ENCODE measurements at regions not wholly inside any gene's neighbourhood (a gene's known extent, or its start where the extent isn't known, plus 50 kb on each side); places are given as distances from the start of the nearest gene placed in this dataset.
"Not testable (repeated sequence)": the region's sequence is repeated elsewhere in the genome, so short reads cannot be mapped to it uniquely, and the experiment has no call there.

DNA sequence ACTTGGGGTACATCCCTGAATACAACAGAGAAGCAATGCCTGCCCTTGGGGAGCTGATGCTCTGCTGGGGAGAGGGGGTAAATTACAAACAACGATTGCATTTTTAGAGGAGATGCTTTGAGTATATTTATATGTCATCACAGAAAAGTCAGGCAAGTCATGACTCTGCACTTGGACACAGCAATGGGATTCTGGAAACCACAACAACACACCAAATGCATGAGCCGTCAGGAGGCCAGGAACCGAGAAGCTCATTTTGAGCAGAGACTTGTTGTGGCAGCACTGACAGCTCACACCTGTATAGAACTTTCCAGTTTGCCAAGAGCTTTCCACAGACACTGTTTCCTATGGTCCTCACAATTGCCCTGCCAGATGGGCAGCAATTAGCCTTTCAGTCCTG, 113.2 kb upstream of the RBPJ start:
- FAIRE-seq (no peak), DNase-seq (ENCODE audit: low spot score) (no peak)

DNA sequence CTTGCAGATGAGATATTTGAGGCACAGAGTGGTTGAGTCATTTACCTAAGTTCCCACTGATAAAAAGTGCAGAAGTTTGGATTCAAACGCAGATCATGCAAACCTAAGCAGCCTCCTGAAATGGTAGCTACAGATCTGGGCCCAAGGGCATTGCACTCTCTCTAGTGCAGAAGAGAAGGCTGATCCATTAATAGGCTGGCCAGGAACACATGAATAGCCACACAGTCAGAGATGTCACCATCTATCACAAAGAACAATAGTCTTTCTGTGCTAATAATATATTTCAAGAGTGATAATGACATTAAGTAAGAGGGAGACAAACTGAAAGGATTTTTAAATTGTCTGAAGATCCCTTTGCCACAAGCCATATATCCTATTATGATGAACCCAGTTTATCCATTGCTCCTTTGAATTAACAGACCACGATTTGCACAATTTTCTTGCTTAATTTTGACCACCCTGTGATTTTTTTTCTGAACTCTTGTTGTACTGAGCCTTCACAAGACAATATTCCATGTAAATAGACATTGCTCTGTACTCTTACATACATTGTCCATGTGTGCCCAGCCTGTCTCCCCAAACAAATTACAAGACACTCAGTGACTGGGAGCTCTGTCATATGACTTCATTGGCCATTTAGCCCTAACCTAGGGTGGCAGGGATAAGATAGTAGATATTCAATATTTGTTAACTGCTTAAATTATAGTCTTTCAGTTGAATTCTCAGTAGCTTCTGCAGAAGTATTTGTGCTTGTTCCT, 112.4 kb upstream of the RBPJ start:
- no peak for FAIRE-seq

DNA sequence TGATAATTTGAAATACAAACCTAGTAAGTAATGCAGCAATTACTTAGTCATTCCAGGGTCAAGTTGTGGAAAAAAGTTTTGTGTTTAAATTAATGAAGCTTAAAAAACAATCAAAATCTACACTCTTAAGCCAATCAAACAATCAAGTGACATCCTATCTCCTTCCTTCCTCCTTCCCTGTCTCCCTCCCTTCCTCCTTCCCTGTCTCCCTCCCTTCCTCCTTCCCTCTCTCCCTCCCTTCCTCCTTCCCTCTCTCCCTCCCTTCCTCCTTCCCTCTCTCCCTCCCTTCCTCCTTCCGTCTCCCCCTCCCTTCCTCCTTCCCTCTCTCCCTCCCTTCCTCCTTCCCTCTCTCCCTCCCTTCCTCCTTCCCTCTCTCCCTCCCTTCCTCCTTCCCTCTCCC, 111.4 kb upstream of the RBPJ start:
- not testable (repeated sequence) for FAIRE-seq; DNase-seq (ENCODE audit: low spot score)

More for the DNA sequence above, 112.4 kb upstream of the RBPJ start:
- DNase-seq (ENCODE audit: low spot score) = no peak

DNA sequence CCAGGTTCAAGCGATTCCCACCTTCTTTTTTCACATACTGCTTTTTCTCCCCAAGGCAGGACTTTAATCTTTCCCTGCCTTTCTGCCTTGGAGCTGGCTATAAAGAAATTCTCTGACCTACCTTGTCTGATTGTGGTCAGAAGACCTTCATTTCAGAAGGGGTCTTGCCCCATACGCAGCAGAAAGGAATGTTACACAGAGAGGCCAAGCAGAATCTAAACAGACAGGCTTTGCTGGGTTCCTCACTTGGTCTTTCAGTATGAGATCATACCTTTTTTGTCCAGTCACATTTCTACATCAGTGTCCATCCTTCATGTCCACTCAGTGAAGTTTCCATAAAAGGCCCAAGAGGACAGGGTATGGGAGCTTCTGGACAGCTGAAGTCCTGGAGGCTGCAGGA, 108.3 kb upstream of the RBPJ start:
- DNase-seq (ENCODE audit: low spot score) (no peak), FAIRE-seq (no peak)

DNA sequence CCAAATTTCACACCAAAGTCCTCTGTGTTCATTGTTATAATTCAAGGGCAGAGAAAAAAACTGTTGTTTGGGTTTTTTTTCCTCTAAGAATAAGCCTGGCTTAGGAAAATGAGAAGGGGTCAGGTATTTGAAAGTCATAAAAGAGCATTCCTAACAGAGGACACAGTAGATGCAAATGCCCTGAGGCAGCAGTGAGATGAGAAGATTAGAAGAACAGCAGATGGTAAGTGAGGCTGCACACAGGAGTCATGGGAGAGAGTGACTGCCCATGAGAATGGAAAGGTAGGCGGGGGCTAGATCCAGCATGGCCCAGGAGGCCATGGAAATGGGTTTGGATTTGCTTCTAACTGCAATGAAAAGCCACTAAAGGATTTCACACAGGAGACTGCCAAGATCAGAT, 107.5 kb upstream of the RBPJ start:
- FAIRE-seq (no peak), DNase-seq (ENCODE audit: low spot score) (no peak)

DNA sequence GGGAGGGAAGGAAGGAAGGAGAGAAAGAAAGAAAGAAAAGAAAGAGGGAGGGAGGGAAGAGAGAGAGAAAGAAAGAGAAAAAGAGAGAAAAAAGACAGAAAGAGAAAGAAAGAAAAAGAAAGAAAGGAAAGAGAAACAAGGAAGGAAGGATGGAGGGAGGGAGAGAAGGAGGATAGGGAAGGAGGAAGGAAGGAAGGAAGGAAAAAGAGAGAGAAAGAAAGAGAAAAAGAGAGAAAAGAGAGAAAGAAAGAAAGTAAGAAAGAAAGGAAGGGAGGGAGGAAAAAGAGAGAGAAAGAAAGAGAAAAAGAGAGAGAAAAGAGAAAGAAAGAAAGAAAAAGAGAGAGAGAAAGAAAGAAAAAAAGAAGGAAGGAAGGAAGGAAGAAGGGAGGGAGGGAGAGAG, 105.8 kb upstream of the RBPJ start:
- FAIRE-seq = no peak
- no peak for DNase-seq (ENCODE audit: low spot score)

DNA sequence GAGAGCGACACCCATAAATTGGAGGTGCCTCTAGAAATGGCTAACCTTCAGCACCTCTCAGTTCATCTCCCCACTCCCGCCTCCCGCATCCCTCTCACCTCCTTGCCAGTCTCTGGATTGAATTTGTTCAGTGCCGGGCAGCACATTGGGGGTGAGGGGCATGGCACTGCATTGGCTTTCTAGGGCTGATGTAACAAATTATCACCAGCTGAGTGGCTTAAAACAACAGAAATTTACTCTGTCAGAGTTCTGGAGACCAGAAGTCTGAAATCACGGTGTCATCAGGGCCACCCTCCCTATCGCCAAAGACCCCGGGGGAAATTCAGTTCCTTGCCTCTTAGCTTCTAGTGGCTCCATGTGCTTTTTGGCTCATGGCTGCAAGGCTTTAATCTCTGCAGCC, 105.1 kb upstream of the RBPJ start:
- no peak for DNase-seq (ENCODE audit: low spot score)
- no peak for FAIRE-seq

DNA sequence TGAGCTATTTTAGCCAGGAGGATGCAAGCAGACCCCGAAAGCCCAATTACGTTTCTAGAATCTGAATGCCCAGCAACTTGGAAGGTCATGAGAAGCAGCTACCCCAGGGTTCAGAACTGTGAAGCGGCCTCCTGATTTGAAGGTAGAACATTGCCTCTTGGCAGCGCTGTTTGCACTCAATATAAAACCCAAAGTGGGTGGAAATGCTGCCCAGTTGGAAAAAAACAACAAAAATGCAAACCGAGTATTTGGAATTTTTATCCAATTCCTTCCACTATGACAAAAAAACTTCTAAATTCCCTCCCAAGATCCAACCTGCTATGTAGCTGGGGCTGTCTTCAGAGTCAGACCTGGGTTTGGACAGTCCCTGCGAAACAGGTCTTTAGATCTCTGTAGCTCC, 103.3 kb upstream of the RBPJ start:
- FAIRE-seq = no peak
- DNase-seq (ENCODE audit: low spot score) = no peak

DNA sequence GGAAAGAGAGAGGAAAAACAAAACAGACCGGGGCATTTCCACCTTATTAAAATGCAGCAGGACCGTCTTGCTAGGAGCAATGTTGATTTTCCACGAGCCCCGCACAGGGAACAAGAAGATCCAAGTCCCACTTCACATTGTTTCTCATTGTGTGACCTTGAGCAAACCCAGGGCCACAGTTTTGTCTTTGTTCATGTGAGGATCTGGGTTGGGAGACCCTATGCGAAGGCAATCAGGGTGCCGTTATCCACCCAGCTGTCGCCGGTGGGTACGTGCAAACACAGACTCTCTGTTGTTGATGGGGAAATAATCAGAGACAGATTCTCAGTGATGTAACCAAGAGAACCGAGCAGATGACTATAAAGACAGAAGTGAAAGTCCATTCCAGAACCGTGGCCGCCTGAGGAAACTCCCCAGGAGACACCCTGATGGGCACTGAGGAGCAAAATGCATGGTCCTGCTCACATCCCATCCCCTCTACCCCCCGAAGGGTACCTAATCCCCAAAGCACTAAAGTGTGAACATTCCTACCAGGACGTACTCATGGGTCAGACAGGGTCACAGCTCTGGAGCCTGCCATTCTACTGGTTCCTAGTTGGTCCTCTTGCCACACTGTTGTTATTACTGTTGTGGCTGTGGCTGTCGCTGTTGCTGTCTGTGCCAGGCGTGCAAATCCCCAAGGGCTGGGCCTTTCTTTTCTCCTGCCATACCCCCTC, 102.7 kb upstream of the RBPJ start:
- FAIRE-seq (no peak), DNase-seq (ENCODE audit: low spot score) (no peak)

DNA sequence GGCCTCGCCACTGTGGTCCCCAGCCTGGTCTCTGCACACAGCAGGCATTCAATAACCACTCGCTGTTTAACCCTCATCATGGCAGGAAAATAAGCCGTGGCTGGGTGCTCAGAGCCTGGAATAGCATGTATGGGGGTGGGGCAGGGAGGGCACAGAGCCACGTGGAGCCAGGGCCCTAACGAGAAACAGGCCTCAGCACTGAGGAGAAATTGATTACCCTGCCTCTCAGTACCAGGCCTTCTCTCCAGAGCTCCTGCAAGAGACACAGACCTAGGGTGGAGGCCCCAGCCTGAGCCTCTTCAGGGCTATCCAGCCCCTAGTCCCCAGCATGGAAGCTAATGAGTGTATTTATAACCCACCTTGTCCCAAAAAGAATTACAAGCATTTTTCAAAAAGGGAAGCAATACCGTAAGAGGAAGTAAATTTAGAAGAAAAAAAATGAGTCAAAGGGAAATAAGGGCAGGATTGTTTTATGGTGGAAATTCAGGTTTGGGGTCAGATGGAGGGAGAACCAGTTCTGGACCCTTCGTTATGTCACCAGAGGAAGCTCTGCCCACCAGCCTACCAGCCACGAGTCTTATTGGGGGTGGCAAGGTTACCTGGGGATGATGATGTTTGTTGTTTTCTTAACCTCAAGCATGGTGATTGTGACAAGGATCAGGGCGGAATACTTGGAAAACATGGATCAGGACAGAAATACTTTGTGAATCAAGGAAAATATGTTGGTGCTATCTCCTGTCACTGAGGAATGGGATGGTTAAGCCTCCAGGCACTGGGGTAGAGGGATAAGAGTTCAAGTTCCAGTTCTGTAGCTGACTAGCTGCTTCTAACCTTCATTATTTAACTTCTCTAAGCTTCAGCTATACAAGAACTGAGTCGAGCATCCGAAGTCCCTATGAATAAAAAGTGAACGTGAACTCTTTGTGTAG, 101.9 kb upstream of the RBPJ start:
- no peak for FAIRE-seq
- no peak for DNase-seq (ENCODE audit: low spot score)

DNA sequence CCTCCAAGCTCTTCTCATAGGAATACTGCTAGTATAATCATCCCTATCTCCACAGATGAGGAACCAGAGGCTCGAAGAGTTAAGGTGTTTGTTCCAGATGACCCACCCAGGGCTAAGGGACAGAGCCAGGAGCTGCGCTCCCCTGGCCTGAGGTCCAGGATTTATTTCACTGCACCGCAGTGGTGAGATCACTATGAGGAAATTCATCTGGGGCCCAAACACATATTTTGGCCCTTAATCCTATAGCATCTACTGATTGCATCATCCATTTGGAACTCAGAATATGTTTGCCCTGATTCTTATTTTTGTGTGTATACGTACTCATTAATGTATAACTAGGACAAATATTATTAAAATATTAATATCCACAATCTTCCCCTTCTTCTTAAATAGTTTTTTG, 100.1 kb upstream of the RBPJ start:
- DNase-seq (ENCODE audit: low spot score) (peak; percentile 46), FAIRE-seq (no peak)

DNA sequence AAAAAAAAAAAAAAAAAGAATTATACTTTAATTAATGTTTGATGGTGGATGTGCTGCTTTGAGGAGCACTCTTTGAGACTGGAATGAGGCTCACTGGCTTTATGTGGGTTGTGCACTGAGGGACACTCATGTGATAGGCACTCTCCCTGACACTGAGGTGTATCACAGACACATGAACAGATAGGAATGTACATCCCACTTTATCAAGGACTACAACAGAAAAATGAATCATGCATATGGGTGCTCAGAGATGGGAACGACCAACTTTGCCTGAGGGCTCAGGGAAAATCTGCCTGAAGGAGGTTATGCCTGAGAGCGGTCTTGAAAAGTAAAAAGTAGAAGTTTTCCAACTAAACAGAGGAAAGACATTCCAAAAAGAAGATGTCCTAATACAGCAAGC, 97.7 kb upstream of the RBPJ start:
- DNase-seq (ENCODE audit: low spot score) (no peak), FAIRE-seq (no peak)

DNA sequence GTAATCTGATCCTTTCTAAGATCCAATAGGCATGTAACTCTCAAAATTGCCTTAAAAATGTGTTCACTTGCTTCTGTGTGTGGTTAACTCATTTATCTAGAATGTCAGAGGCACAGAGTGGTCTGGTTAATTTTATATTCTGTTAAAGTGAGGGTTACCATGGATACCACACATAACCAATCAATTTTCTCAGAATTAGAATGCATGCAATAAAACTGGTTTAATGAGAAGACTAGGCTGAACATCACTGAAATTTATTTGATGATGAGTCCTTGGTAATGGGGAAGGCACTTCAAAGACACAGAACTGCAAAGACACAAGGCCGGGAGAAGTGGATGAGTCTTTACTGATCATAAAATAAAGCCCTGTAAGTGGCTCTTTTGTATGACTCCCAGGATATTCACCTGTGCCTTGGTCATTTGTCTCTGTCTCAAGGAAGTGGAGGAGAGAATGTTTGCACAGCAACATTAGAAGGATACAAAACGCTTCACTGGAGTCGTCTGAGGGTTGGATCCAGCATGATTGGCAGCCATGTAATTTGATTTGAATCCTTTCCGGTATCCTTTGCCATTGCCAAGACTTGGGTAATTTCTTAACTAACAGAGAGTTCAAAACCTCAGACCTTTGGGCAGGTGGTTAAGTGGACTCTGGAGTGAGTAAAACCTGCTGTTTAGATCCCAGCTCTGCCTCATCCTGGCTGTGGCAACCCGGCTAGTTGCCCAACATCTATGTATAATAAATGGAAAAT, 94.0 kb upstream of the RBPJ start:
- no peak for DNase-seq (ENCODE audit: low spot score)
- FAIRE-seq = no peak

DNA sequence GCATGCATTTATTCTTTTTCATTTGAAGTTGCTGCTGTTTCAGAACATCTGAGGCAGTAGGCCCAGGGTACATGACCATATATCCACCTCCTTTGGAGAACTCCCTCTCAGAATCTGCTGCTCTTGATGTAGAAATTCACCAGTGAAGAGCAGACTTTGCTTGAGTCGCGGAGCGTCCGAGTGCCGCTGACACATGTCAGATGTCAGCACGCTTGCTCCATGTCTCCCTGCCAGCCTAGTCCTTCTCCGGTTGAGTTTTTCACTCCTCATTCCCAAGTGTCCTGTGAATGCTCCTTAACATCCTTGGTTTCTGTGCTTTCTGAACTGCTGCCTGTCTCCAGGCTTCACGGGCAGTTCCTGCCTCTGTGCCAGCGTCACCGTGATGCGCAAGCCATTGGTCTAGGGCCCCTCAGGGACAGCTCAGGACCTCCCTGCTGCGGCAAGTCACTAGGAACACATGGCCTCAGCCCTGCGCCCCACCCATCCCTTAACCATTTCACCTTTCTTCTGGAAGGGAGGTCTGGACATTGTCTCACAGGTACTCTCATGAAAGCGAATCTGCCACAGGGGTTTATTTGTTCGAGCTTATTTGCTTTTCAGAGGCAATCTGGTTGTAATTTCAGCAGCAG, 93.1 kb upstream of the RBPJ start:
- FAIRE-seq = no peak

DNA sequence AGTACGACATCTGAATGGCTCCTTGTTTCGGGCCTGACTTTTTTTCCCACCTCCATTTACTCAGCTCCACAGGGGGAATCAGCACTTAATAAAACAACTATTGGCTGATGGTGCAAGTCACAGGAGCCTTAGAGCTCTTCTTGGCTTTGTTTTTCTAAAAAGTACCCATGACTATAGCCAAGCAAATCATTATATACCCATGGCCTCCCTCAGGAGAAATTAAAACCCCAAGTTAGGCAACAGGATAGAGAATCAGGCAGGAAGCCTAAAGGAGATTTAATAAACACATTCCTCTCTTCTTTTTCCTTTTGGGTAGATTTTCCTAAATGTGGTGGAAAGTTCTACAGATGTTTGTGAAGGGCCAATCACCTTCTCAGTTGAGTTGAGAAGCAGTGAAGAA, 91.9 kb upstream of the RBPJ start:
- DNase-seq (ENCODE audit: low spot score) (no peak), FAIRE-seq (no peak)

More for the DNA sequence above, 93.1 kb upstream of the RBPJ start:
- DNase-seq (ENCODE audit: low spot score) = no peak

DNA sequence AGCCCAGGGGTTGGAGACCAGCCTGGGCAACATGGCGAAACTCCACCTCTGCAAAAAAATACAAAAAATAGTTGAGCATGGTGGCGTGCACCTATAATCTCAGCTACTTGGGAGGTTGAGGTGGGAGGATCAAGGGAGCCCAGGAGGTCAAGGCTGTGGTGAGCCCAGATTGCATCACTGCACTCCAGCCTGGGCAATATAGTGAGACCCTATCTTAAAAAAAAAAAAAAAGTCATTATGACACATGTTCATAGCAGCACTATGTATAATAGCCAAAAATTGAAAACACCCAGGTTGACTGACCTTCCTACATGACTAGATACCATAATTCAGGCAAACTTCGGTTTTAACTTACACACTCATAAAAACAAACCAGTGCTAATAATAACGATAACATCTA, 90.8 kb upstream of the RBPJ start:
- no peak for DNase-seq (ENCODE audit: low spot score)
- FAIRE-seq = no peak

DNA sequence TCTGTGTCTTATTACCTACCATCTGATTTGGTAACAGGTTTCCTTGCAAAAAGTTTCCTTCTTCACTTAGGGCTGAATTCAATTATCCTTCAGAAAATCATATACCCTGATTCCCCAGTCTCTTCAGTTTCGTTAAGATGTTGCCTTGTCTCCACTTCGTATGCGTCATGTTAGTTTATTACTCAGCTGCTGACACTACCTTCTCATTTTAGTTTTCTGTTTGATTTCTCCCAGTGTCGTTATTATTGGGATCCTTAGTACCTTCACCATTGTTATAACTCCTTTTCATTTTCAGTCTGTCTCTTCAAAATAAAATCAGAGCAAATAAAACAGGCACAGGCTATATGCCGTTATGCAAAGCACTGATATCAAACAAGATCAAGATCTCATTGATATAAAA, 87.5 kb upstream of the RBPJ start:
- DNase-seq (ENCODE audit: low spot score) (no peak), FAIRE-seq (no peak)

DNA sequence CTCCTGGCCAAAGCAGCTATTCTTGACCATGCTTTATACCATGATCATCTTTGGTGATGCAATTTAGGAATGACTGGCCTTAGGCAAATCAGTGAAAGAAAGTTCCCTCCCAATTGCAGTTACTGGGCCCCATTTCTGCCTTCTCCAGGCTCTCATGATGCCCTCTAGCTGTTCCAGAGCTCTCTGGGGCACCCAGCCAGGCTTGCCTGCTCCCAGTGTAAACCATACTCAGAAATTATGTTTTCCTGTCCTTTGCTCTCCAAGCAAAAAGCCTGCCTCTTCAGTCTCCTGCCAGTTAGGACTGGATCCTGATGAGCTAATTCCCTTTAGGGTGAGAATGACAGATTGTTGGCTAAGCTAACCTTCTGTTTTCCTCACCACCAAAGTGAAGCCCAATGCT, 85.3 kb upstream of the RBPJ start:
- no peak for DNase-seq (ENCODE audit: low spot score)
- FAIRE-seq = no peak

DNA sequence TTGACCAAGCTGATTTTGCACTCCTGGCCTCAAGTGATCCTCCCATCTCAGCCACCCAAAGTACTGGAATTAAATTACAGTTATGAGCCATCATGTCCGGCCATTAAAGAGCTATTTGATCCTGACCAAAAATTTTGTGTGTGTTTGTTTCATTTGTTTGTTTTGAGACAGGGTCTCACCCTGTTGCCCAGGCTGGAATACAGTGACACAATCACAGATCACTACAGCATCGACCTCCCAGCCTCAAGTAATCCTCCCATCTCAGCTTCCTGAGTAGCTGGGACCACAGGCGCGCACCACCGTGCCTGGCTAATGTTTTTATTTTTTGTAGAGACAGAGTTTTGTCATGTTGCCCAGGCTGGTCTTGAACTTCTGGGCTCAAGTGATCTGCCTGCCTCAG, 82.9 kb upstream of the RBPJ start:
- FAIRE-seq (no peak), DNase-seq (ENCODE audit: low spot score) (no peak)

DNA sequence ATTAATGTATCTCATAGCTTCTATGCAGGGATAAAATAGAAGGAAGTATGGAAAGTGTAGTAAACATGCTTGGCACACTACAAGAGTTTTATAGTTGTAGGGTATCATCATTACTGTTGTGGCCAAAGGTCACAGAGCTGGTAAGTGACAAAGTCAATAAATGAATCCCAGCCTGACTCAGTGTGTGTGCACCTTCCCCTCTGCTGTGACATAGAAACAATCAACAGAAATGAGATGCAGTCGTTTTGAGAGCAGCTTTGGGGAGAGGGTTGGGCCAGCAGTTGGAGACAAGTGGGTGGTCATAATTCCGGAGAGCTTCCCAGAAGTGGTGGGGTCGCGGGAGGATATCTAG, 82.4 kb upstream of the RBPJ start:
- FAIRE-seq (no peak), DNase-seq (ENCODE audit: low spot score) (no peak)

All from urothelium cell line (cell line).